ENCODE measurements at regions not wholly inside any gene's neighbourhood (a gene's known extent, or its start where the extent isn't known, plus 50 kb on each side); places are given as distances from the start of the nearest gene placed in this dataset.
A peak's percentile ranks its signal among the peaks of the same experiment; 100 is the strongest.

DNA sequence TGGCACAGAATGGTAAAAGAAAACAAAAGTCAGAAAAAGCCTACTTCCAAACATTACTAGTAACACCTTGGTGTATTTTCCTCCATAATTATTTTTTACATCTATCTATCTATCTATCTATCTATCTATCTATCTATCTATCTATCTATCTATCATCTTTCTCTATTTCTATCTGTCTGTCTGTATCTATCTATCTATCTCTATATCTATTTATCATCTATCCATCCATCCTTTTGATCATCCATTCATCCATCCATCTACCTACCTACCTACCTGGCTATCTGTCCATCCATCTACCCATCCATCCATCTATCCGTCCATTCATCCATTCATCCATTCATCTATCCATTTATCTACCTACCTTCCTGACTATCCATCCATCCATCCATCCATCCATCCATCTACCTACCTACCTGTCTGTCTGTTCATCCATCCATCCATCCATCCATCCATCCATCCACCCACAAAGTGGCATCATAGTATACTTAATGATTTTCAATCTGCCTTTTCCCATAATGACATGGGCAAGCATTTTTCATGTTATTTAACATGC, 121.9 kb upstream of the NEK6 start:
- no CpG with 5 or more reads among the region's 1 CpG for WGBS (ENCODE audit: extremely low coverage, insufficient coverage, insufficient read length)
- Histone ChIP-seq H3K79me1 (ENCODE audit: low read length) (peaks cover 11% of the 10 kb centered on the region), H2AFZ (ENCODE audit: insufficient read depth, low read length, poor library complexity) (no peak overlapping the region), H4K91ac (ENCODE audit: low read depth, low read length) (no peak overlapping the region), H3K14ac (ENCODE audit: low read length) (no peak overlapping the region), H3K79me2 (ENCODE audit: control insufficient read depth, insufficient read depth, low read length, poor library complexity) (peaks cover 2% of the 10 kb centered on the region), H3K4me1 (ENCODE audit: control insufficient read depth in 1 of 2, insufficient read depth in 2 of 2, low read length in 2 of 2) (peaks cover 19 to 26% of the 10 kb centered on the region in 2 experiments), H4K8ac (ENCODE audit: low read depth, low read length) (no peak overlapping the region), H2BK12ac (ENCODE audit: low read length) (no peak overlapping the region), H3K9me3 (ENCODE audit: insufficient read depth, low read depth, low read length) (no peaks in the 10 kb centered on the region), H2BK5ac (ENCODE audit: low read depth, low read length, poor library complexity) (no peak overlapping the region), H3K27me3 (ENCODE audit: insufficient read depth, low read length) (no peaks in the 10 kb centered on the region), H3K18ac (ENCODE audit: low read length) (no peak overlapping the region), H3K4ac (ENCODE audit: low read depth, low read length) (no peak overlapping the region), H3K4me3 (ENCODE audit: low read depth, low read length) (no peak overlapping the region), H4K12ac (ENCODE audit: low read depth, low read length) (no peak overlapping the region), H3K4me2 (ENCODE audit: low read length) (no peak overlapping the region), H2AK5ac (ENCODE audit: low read length) (no peak overlapping the region), H3K36me3 (ENCODE audit: control insufficient read depth in 1 of 2, insufficient read depth in 2 of 2, low read length in 2 of 2) (no peaks in the 10 kb centered on the region), H3K23ac (ENCODE audit: low read length) (no peak overlapping the region), H3K27ac (ENCODE audit: low read depth, low read length) (no peak overlapping the region), H3K9ac (ENCODE audit: low read length) (no peak overlapping the region), H2BK120ac (ENCODE audit: insufficient read depth, low read length, poor library complexity) (no peak overlapping the region)
- DNase-seq: no peak

DNA sequence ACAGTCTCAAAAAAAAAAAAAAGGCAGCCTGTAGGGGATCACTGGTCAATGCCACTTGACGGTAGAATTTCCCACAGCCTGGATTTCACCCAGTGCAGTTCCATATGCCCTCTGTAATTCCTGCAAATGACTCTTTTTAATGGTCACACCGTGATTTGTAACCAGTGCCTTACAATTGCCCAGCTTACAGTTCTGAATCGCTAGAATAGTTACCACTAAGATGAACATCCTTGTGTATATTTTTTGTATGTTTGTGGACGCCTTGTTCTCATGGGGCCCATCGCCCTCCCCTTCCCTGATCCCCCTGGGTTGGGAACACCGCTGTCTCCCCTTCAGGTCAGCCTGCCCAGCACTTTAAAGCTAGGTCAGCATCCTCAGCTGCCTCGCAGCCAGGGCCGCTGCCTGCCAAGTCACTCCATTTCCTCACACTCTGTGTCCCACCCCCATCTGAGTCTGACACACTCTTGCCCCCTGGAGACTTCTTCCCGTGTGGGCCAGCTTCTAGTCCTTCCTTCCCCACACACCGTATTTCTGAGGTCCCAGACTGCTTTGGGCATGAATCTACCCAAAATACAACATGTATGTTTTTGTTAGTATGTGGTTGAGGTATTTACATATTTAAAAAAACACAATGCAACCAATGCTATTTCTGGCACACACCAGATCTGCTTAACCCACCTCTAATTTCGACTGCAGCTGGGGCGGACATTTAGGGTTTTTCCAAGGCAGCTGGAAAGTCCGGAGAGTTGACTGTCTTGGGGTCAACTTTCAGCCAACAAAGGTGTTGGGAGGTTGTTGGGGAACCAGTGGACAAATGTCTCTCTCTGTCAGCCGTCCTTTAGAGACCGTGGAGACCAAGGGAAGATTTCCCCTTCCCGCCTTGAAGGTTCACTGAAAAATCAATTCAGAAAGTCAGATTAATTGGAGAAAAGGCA, 120.5 kb upstream of the NEK6 start:
- Histone ChIP-seq H3K9ac (ENCODE audit: low read length) (no peak overlapping the region), H3K23ac (ENCODE audit: low read length) (no peak overlapping the region)

DNA sequence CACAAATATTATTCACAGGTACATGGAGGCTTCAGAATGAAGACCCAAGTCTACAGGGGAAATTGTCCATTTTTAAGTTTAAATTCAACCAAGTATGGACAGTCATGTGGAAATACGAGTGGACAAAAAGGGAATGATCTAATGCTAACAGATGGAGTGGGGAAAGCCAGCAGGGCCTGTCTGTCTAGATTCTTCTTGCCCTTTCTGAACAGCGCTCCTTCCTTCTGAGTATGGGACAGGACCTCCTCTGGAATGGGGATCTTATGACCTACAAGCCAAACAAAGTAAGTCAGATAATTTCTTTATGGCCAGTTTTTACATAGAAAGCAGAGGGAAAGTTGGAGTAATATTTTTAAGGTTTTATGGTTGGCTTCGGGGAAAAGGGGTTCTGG, 119.8 kb upstream of the NEK6 start:
- H2BK12ac ChIP-seq (ENCODE audit: low read length): peak overlapping the region; percentile 62
- H3K79me2 ChIP-seq (ENCODE audit: control insufficient read depth, insufficient read depth, low read length, poor library complexity): peaks cover 2% of the 10 kb centered on the region
- no peaks in the 10 kb centered on the region for H3K36me3 ChIP-seq (ENCODE audit: control insufficient read depth in 1 of 2, insufficient read depth in 2 of 2, low read length in 2 of 2)
- H3K23ac ChIP-seq (ENCODE audit: low read length): no peak overlapping the region
- peaks cover 12 to 23% of the 10 kb centered on the region in 2 experiments for H3K4me1 ChIP-seq (ENCODE audit: control insufficient read depth in 1 of 2, insufficient read depth in 2 of 2, low read length in 2 of 2)
- no peak overlapping the region for H3K14ac ChIP-seq (ENCODE audit: low read length)
- H3K79me1 ChIP-seq (ENCODE audit: low read length): peaks cover 7% of the 10 kb centered on the region
- no peak overlapping the region for H3K9ac ChIP-seq (ENCODE audit: low read length)
- no peak overlapping the region for H2BK120ac ChIP-seq (ENCODE audit: insufficient read depth, low read length, poor library complexity)
- H3K27me3 ChIP-seq (ENCODE audit: insufficient read depth, low read length): no peaks in the 10 kb centered on the region
- peak overlapping the region; percentile 42 for H2BK5ac ChIP-seq (ENCODE audit: low read depth, low read length, poor library complexity)
- no peaks in the 10 kb centered on the region for H3K9me3 ChIP-seq (ENCODE audit: insufficient read depth, low read depth, low read length)
- no peak overlapping the region for H3K4me3 ChIP-seq (ENCODE audit: low read depth, low read length)
- H3K4me2 ChIP-seq (ENCODE audit: low read length): no peak overlapping the region
- H4K12ac ChIP-seq (ENCODE audit: low read depth, low read length): no peak overlapping the region
- H2AFZ ChIP-seq (ENCODE audit: insufficient read depth, low read length, poor library complexity): no peak overlapping the region
- no CpG with 5 or more reads among the region's 3 CpGs for WGBS (ENCODE audit: extremely low coverage, insufficient coverage, insufficient read length)
- H4K91ac ChIP-seq (ENCODE audit: low read depth, low read length): peak overlapping the region; percentile 74
- H3K18ac ChIP-seq (ENCODE audit: low read length): no peak overlapping the region
- H4K8ac ChIP-seq (ENCODE audit: low read depth, low read length): no peak overlapping the region
- DNase-seq: peak; percentile 91 to 95
- H3K27ac ChIP-seq (ENCODE audit: low read depth, low read length): peak overlapping the region; percentile 69
- H2AK5ac ChIP-seq (ENCODE audit: low read length): no peak overlapping the region
- H3K4ac ChIP-seq (ENCODE audit: low read depth, low read length): no peak overlapping the region

More for the DNA sequence above, 120.5 kb upstream of the NEK6 start:
- Histone ChIP-seq H2BK120ac (ENCODE audit: insufficient read depth, low read length, poor library complexity) (peak overlapping the region; percentile 78), H3K79me2 (ENCODE audit: control insufficient read depth, insufficient read depth, low read length, poor library complexity) (peaks cover 2% of the 10 kb centered on the region), H3K4me2 (ENCODE audit: low read length) (no peak overlapping the region), H3K9me3 (ENCODE audit: insufficient read depth, low read depth, low read length) (no peaks in the 10 kb centered on the region), H3K4ac (ENCODE audit: low read depth, low read length) (peak overlapping the region; percentile 11), H2AFZ (ENCODE audit: insufficient read depth, low read length, poor library complexity) (no peak overlapping the region), H2AK5ac (ENCODE audit: low read length) (peak overlapping the region; percentile 27), H4K12ac (ENCODE audit: low read depth, low read length) (no peak overlapping the region), H3K14ac (ENCODE audit: low read length) (peak overlapping the region; percentile 88), H3K27ac (ENCODE audit: low read depth, low read length) (peak overlapping the region; percentile 69), H2BK12ac (ENCODE audit: low read length) (peak overlapping the region; percentile 97), H2BK5ac (ENCODE audit: low read depth, low read length, poor library complexity) (peak overlapping the region; percentile 79), H4K91ac (ENCODE audit: low read depth, low read length) (peak overlapping the region; percentile 85), H3K36me3 (ENCODE audit: control insufficient read depth in 1 of 2, insufficient read depth in 2 of 2, low read length in 2 of 2) (no peaks in the 10 kb centered on the region), H3K18ac (ENCODE audit: low read length) (peak overlapping the region; percentile 57), H3K4me1 (ENCODE audit: control insufficient read depth in 1 of 2, insufficient read depth in 2 of 2, low read length in 2 of 2) (peaks cover 16 to 26% of the 10 kb centered on the region in 2 experiments), H3K27me3 (ENCODE audit: insufficient read depth, low read length) (no peaks in the 10 kb centered on the region), H3K79me1 (ENCODE audit: low read length) (peaks cover 9% of the 10 kb centered on the region), H4K8ac (ENCODE audit: low read depth, low read length) (peak overlapping the region; percentile 58), H3K4me3 (ENCODE audit: low read depth, low read length) (no peak overlapping the region)
- DNase-seq: peak in 1 of 2 donors; percentile 25
- WGBS (ENCODE audit: extremely low coverage, insufficient coverage, insufficient read length): no CpG with 5 or more reads among the region's 16 CpGs

DNA sequence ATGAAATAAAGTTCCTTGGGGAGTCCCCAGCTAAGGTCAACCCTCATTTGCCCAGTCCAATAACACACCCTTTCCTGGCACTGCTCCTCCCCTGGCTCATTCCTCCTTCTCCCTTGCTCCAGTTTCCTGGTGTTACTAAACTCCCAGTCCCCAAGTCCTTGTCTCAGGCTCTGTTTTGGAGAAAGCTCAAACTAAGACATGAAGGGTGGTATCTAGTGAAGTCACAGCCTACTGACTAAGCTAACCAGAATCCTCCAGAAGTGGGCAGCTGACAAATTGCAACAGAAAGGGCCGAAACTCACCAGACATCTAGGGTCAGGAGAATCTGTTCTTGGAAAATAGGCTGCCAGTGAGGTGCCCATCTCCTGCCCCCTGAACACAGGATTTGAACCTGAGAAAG, 118.7 kb upstream of the NEK6 start:
- Histone ChIP-seq H2AFZ (ENCODE audit: insufficient read depth, low read length, poor library complexity) (no peak overlapping the region), H3K4ac (ENCODE audit: low read depth, low read length) (no peak overlapping the region), H3K9me3 (ENCODE audit: insufficient read depth, low read depth, low read length) (no peaks in the 10 kb centered on the region), H2AK5ac (ENCODE audit: low read length) (no peak overlapping the region), H4K91ac (ENCODE audit: low read depth, low read length) (peak overlapping the region; percentile 41), H2BK12ac (ENCODE audit: low read length) (no peak overlapping the region), H3K27ac (ENCODE audit: low read depth, low read length) (peak overlapping the region; percentile 69), H3K4me1 (ENCODE audit: control insufficient read depth in 1 of 2, insufficient read depth in 2 of 2, low read length in 2 of 2) (peaks cover 12 to 20% of the 10 kb centered on the region in 2 experiments), H3K9ac (ENCODE audit: low read length) (no peak overlapping the region), H2BK5ac (ENCODE audit: low read depth, low read length, poor library complexity) (no peak overlapping the region), H4K8ac (ENCODE audit: low read depth, low read length) (no peak overlapping the region), H3K36me3 (ENCODE audit: control insufficient read depth in 1 of 2, insufficient read depth in 2 of 2, low read length in 2 of 2) (no peaks in the 10 kb centered on the region), H3K18ac (ENCODE audit: low read length) (no peak overlapping the region), H3K23ac (ENCODE audit: low read length) (no peak overlapping the region), H4K12ac (ENCODE audit: low read depth, low read length) (no peak overlapping the region), H3K14ac (ENCODE audit: low read length) (no peak overlapping the region), H3K27me3 (ENCODE audit: insufficient read depth, low read length) (no peaks in the 10 kb centered on the region), H3K4me3 (ENCODE audit: low read depth, low read length) (no peak overlapping the region), H3K4me2 (ENCODE audit: low read length) (no peak overlapping the region), H3K79me2 (ENCODE audit: control insufficient read depth, insufficient read depth, low read length, poor library complexity) (peaks cover 2% of the 10 kb centered on the region), H3K79me1 (ENCODE audit: low read length) (peaks cover 7% of the 10 kb centered on the region), H2BK120ac (ENCODE audit: insufficient read depth, low read length, poor library complexity) (no peak overlapping the region)
- DNase-seq: peak; percentile 80 to 88
- WGBS (ENCODE audit: extremely low coverage, insufficient coverage, insufficient read length): no CpG with 5 or more reads among the region's 1 CpG
